ENCODE measurements at regions not wholly inside any gene's neighbourhood (a gene's known extent, or its start where the extent isn't known, plus 50 kb on each side); places are given as distances from the start of the nearest gene placed in this dataset.

DNA sequence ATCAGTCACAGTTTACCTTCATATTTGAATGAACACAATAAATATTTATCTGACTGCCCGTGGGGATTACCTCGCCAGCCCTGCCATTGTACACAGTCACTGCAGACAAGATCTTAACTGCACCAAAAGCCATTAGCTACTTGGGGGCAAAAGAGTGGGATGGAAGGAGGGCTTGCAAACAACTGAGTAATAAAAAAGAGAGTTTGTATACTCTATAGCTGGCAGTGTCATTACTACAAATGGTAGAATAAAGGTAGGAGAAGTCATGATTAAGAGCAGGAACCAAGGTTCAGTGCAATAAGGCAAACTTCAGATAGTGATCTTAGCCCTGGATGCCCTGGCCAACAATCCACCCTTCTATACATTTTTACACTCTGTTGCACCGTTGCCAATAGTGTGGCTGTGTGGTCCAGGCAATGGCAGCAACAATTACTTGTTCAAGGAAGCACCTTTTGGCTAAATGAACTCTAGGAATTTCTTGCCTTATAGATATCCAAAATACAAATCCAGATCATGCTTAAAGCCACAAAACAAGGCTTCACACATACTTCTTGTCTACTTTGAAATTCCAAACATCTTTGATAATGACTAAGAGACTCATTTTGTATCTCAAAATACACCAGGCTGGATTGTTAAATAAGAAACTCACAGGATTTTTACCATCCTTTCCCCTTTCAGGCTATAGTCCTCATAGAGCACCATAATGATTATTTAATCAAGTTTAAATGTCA is 955.4 kb upstream of the ADGRB3 start (continued):
- TF ChIP-seq BCL11A (IDR thresholded peaks at IDR 0.05; ENCODE audit: low read depth in 2 of 2, low read length in 2 of 2) = no peak
- no peak for TF ChIP-seq JUND (IDR thresholded peaks at IDR 0.05; ENCODE audit: low read length)
- no peak for TF ChIP-seq EGR1 (IDR thresholded peaks at IDR 0.05; ENCODE audit: borderline replicate concordance, low read depth, low read length)
- no peak for TF ChIP-seq ATF2 (IDR thresholded peaks at IDR 0.05; ENCODE audit: low read length)
- TF ChIP-seq CREB1 (IDR thresholded peaks at IDR 0.05) = no peak
- TF ChIP-seq GTF2F1 (IDR thresholded peaks at IDR 0.05; ENCODE audit: borderline replicate concordance, low read depth, low read length) = no peak
- no peak for TF ChIP-seq POLR2AphosphoS5 (IDR thresholded peaks at IDR 0.05; ENCODE audit: low read depth, low read length)

All from H1 (cell line).